ENCODE measurements at regions not wholly inside any gene's neighbourhood (a gene's known extent, or its start where the extent isn't known, plus 50 kb on each side); places are given as distances from the start of the nearest gene placed in this dataset.
"Not testable (repeated sequence)": the region's sequence is repeated elsewhere in the genome, so short reads cannot be mapped to it uniquely, and the experiment has no call there.

DNA sequence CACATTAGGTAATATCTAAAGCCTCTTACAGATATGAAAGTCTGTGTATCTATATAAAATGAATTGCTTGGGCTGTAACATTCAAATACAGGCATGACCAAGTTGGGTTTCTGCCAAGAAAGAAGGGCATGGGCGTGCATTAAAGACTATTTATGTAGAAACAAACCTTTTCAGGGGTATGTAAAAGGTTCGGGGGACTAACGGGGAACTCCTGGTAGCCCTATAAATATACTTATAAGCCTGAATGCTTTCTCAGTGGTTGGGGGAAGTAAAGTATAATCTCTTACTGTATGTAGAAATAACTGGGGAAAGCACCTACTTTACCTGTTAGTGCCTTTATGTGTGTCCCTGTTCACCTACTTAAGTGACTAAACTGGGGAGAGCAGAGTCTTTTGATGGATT, 154.5 kb upstream of the TBL1XR1 start:
- H3K9me3 ChIP-seq, result no peaks in the 10 kb centered on the region
- H3K4me3 ChIP-seq, result no peak overlapping the region
- H3K36me3 ChIP-seq, result no peaks in the 10 kb centered on the region
- no peaks in the 10 kb centered on the region for H3K27me3 ChIP-seq
- DNase-seq (ENCODE audit: low spot score), result no peak
- H3K27ac ChIP-seq, result no peak overlapping the region
- peaks cover 0 to 10% of the 10 kb centered on the region in 2 donors for H3K4me1 ChIP-seq
- TF ChIP-seq, protein P1, sequence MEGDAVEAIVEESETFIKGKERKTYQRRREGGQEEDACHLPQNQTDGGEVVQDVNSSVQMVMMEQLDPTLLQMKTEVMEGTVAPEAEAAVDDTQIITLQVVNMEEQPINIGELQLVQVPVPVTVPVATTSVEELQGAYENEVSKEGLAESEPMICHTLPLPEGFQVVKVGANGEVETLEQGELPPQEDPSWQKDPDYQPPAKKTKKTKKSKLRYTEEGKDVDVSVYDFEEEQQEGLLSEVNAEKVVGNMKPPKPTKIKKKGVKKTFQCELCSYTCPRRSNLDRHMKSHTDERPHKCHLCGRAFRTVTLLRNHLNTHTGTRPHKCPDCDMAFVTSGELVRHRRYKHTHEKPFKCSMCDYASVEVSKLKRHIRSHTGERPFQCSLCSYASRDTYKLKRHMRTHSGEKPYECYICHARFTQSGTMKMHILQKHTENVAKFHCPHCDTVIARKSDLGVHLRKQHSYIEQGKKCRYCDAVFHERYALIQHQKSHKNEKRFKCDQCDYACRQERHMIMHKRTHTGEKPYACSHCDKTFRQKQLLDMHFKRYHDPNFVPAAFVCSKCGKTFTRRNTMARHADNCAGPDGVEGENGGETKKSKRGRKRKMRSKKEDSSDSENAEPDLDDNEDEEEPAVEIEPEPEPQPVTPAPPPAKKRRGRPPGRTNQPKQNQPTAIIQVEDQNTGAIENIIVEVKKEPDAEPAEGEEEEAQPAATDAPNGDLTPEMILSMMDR (IDR thresholded peaks at IDR 0.05), result no peak

DNA sequence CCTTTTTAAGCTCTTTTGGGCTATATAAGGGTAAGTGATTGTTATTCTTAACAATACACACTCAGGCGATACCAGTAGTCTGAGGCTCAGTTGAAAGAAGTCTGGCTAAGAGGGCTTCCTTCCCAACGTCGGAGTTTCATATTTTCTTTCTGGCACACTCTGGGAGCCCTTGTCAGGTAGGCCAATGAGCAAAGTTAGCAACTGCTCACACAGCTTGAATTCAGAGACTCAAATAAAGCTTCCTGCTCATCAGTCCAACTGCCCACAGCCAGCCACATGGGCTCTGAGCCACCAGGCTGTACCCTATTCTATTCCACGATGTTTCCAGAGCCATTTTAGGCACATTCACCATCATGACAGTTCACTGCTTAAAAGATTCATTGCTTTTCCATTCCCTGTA, 155.1 kb upstream of the TBL1XR1 start:
- H3K9me3 ChIP-seq, result no peaks in the 10 kb centered on the region
- DNase-seq (ENCODE audit: low spot score), result no peak
- no peak overlapping the region for H3K4me3 ChIP-seq
- TF ChIP-seq, protein P1 (IDR thresholded peaks at IDR 0.05), result no peak
- peaks cover 0 to 13% of the 10 kb centered on the region in 2 donors for H3K4me1 ChIP-seq
- no peaks in the 10 kb centered on the region for H3K27me3 ChIP-seq
- H3K27ac ChIP-seq, result no peak overlapping the region
- H3K36me3 ChIP-seq, result no peaks in the 10 kb centered on the region

DNA sequence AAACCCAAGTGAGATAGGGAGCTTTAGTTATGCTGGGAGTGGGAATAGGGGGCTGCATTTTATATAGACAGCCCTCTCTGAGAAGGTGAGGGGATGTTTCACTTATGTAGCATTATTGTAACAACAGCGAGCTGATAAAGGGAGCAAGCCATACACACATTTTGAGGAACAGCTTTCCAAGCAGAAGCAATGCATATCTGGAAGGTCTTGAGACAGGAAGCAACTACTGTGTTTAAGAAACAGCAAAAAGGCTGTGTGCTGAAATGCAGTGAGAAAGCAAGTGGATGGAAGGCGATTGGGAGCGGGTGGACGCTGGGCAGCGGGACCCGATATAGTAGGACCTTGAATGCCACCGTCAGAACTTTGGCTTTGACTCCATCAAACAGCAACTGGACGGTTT, 155.9 kb upstream of the TBL1XR1 start:
- Histone ChIP-seq H3K4me3 (no peak overlapping the region), H3K27me3 (no peaks in the 10 kb centered on the region), H3K36me3 (no peaks in the 10 kb centered on the region), H3K4me1 (peaks cover 0 to 20% of the 10 kb centered on the region in 2 donors), H3K9me3 (no peaks in the 10 kb centered on the region), H3K27ac (no peak overlapping the region)
- DNase-seq (ENCODE audit: low spot score), result no peak
- TF ChIP-seq, protein P1 (IDR thresholded peaks at IDR 0.05), result no peak

DNA sequence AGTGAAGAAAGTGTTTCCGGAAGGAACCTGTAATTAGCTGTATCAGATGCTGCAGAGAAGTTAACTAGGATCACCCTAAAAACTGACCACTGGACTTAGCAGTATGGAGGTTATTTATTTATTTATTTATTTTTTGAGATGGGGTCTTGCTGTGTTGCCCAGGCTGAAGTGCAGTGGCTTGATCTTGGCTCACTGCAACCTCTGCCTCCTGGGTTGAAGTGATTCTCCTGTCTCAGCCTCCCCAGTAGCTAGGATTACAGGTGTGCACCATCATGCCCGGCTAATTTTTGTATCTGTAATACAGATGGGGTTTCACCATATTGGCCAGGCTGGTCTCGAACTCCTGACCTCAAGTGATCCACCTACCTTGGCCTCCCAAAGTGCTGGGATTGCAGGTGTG, 156.6 kb upstream of the TBL1XR1 start:
- not testable (repeated sequence) for H3K9me3 ChIP-seq; H3K27me3 ChIP-seq; DNase-seq (ENCODE audit: low spot score); H3K36me3 ChIP-seq; H3K27ac ChIP-seq; H3K4me3 ChIP-seq
- H3K4me1 ChIP-seq, result peaks cover 0 to 27% of the 10 kb centered on the region in 2 donors

DNA sequence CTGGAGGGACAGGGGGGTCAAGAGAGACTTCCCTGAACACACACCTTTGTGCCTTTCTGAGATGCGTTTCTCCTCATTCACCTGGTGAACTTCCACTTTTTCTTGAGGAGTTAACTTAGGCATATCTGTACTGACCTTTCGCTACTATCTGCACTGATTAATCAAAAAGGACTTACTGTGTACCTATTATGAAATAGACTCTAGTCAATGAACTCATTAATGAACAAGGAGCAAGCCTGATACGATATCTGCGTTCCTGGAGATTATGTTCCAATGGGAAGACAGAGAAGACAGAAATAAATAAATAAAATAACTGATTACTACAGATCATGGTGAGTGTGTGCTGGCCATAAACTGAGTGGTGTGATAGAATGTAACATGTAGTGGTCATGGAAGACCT, 157.2 kb upstream of the TBL1XR1 start:
- peaks cover 0 to 33% of the 10 kb centered on the region in 2 donors for H3K4me1 ChIP-seq
- H3K9me3 ChIP-seq, result no peaks in the 10 kb centered on the region
- H3K4me3 ChIP-seq, result no peak overlapping the region
- H3K27me3 ChIP-seq, result no peaks in the 10 kb centered on the region
- no peak for DNase-seq (ENCODE audit: low spot score)
- TF ChIP-seq, protein P1 (IDR thresholded peaks at IDR 0.05), result no peak
- H3K27ac ChIP-seq, result no peak overlapping the region
- no peaks in the 10 kb centered on the region for H3K36me3 ChIP-seq

DNA sequence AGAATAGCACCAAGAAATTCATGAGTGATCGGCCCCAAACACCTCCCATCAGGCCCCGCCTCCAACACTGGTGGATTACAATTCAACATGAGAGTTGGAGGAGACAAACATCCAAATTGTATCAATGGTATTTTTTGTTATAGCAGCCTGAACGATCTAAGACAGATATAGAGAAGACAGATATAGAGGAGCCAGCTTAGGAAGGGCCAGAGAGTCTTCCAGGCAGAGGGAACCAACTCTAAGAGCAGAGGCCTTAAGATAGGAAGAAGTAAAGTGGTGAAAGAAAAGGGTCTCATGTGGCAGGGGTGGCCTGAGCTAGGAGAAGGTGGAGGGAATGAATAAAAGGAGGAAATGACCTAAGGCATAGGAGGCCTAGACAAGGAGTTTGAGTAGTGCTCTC, 158.8 kb upstream of the TBL1XR1 start:
- Histone ChIP-seq H3K27me3 (no peaks in the 10 kb centered on the region), H3K36me3 (no peaks in the 10 kb centered on the region), H3K9me3 (no peaks in the 10 kb centered on the region), H3K4me3 (no peak overlapping the region), H3K4me1 (peaks cover 0 to 48% of the 10 kb centered on the region in 2 donors), H3K27ac (peak overlapping the region; percentile 80 to 94)
- TF ChIP-seq, protein P1 (IDR thresholded peaks at IDR 0.05), result no peak
- DNase-seq (ENCODE audit: low spot score), result no peak
